Progenitor cell of endocrine pancreas (in vitro differentiated cells): ENCODE measurements at regions not wholly inside any gene's neighbourhood (a gene's known extent, or its start where the extent isn't known, plus 50 kb on each side); places are given as distances from the start of the nearest gene placed in this dataset.

Experiments
- DNase-seq: peaks from one replicate; pipeline ENCODE4 v3.0.0; 2021; ENCODE audit warnings: low spot score; ENCODE audit not compliant: unreplicated experiment
- H3K27ac Mint-ChIP-seq: 2 replicates; pipeline ENCODE4 v1.8.0; 2021; ENCODE audit warnings: mild to moderate bottlenecking, moderate library complexity, mixed read lengths
- H3K27me3 Mint-ChIP-seq: 2 replicates; pipeline ENCODE4 v1.8.0; 2021; ENCODE audit warnings: mixed read lengths
- H3K36me3 Mint-ChIP-seq: 2 replicates; pipeline ENCODE4 v1.8.0; 2022; ENCODE audit warnings: mixed read lengths; ENCODE audit not compliant: insufficient read depth
- H3K4me1 Mint-ChIP-seq: 2 replicates; pipeline ENCODE4 v1.8.0; 2021; ENCODE audit warnings: low read depth, mixed read lengths
- H3K4me3 Mint-ChIP-seq: 2 replicates; pipeline ENCODE4 v1.8.0; 2021; ENCODE audit warnings: low read depth, mild to moderate bottlenecking, moderate library complexity, mixed read lengths
- H3K9me3 Mint-ChIP-seq: 2 replicates; pipeline ENCODE4 v1.8.0; 2021; ENCODE audit warnings: low read depth, mixed read lengths
- TF ChIP-seq, protein P1 (sequence below): fragments of 200-600 bp; sonication (generic); IDR thresholded peaks from one replicate; pipeline ENCODE4 v1.5.0; 2021; ENCODE audit warnings: antibody characterized with exemption, mild to moderate bottlenecking; ENCODE audit not compliant: unreplicated experiment

DNA sequence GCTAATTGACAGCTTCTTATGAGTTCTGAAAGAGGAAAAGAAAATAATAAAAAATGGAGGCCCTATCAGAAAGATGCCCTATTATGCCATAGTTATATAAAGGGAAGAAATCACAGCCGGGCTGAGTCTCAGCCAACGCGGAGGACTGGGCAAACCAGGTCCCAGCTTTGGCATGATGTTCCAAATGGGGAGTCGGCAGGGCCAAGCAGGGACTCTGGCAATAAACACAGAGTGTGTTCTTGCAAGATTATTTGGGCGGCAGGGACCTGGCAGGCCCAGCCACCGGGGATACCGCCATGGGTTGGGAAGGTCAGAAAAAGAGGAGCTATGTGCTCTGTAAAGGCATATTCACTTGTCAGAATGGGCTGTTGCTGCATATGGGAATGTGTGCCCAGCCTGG is 694.9 kb downstream of the BCL11A start:
- Mint-ChIP-seq H3K36me3 (no peaks in the 10 kb centered on the region), H3K4me1 (no peaks in the 10 kb centered on the region), H3K27me3 (no peaks in the 10 kb centered on the region), H3K9me3 (peaks cover 13% of the 10 kb centered on the region), H3K4me3 (no peak overlapping the region), H3K27ac (no peak overlapping the region)
- TF ChIP-seq, protein P1, sequence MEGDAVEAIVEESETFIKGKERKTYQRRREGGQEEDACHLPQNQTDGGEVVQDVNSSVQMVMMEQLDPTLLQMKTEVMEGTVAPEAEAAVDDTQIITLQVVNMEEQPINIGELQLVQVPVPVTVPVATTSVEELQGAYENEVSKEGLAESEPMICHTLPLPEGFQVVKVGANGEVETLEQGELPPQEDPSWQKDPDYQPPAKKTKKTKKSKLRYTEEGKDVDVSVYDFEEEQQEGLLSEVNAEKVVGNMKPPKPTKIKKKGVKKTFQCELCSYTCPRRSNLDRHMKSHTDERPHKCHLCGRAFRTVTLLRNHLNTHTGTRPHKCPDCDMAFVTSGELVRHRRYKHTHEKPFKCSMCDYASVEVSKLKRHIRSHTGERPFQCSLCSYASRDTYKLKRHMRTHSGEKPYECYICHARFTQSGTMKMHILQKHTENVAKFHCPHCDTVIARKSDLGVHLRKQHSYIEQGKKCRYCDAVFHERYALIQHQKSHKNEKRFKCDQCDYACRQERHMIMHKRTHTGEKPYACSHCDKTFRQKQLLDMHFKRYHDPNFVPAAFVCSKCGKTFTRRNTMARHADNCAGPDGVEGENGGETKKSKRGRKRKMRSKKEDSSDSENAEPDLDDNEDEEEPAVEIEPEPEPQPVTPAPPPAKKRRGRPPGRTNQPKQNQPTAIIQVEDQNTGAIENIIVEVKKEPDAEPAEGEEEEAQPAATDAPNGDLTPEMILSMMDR = no peak
- no peak for DNase-seq

DNA sequence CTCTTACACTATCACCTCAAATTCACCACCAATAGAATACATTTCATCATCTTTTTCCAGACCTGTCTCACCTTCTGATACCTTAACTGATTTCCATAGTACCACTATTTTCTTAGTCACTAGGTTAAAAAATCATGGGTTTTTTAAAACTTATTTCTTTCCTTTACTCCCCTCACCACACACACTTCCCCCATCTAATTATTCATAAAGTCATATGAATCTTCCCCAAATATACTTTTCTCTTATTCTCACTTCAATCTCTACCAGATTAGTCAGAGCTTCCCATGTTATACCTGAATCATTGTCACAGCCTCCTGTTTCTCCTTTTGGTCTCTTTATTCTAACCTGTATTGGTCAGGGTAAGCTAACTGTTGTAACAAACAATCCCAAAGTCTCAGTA is 696.3 kb downstream of the BCL11A start:
- TF ChIP-seq, protein P1 = no peak
- Mint-ChIP-seq H3K36me3 (no peaks in the 10 kb centered on the region), H3K9me3 (peaks cover 7% of the 10 kb centered on the region), H3K27me3 (no peaks in the 10 kb centered on the region), H3K27ac (no peak overlapping the region), H3K4me1 (no peaks in the 10 kb centered on the region), H3K4me3 (no peak overlapping the region)
- DNase-seq = no peak

DNA sequence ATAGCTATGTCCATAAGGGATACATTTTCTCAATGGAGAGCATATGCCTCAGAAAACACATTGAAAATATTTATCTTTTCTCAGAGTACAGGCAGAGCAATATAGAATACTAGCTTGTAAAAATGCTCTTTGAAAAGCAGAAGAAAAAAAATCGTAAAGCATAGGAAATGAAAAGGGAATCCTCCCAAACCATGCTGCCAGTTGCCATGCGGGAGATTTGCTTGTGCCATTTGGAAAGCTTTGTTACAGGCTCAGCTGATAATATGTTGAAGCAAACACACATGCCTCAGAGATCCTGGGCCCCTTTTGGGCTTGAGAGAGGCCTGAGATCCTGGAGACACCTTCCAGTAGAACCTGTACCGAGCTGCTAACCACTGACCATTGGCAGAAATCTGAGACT is 697.1 kb downstream of the BCL11A start:
- no peaks in the 10 kb centered on the region for H3K27me3 Mint-ChIP-seq
- H3K36me3 Mint-ChIP-seq = no peaks in the 10 kb centered on the region

DNA sequence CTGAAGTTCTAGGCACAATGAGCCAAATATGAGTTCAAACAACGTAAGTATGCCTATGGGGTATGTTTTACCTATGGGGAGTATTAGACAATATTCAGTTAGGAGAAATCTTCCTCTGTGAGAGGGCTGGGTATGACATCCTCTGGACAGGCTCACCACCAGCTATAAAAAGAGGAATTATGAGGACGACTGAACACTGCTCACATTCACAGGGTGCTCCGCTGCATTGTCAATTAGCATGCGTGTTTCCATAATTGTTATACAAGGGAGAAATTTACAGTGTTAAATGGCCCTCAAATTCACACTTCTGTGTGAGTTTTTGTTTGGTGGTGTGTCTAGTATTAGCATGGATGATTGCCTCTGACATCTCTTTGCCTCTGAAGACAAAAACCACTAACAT is 700.4 kb downstream of the BCL11A start:
- Mint-ChIP-seq H3K36me3 (no peaks in the 10 kb centered on the region), H3K4me3 (no peak overlapping the region), H3K27ac (no peak overlapping the region), H3K9me3 (no peaks in the 10 kb centered on the region), H3K4me1 (no peaks in the 10 kb centered on the region), H3K27me3 (no peaks in the 10 kb centered on the region)
- no peak for DNase-seq
- TF ChIP-seq, protein P1 = no peak

More for the DNA sequence above, 697.1 kb downstream of the BCL11A start:
- Mint-ChIP-seq H3K4me3 (no peak overlapping the region), H3K4me1 (no peaks in the 10 kb centered on the region), H3K27ac (no peak overlapping the region), H3K9me3 (peaks cover 4% of the 10 kb centered on the region)
- TF ChIP-seq, protein P1 = no peak
- no peak for DNase-seq

DNA sequence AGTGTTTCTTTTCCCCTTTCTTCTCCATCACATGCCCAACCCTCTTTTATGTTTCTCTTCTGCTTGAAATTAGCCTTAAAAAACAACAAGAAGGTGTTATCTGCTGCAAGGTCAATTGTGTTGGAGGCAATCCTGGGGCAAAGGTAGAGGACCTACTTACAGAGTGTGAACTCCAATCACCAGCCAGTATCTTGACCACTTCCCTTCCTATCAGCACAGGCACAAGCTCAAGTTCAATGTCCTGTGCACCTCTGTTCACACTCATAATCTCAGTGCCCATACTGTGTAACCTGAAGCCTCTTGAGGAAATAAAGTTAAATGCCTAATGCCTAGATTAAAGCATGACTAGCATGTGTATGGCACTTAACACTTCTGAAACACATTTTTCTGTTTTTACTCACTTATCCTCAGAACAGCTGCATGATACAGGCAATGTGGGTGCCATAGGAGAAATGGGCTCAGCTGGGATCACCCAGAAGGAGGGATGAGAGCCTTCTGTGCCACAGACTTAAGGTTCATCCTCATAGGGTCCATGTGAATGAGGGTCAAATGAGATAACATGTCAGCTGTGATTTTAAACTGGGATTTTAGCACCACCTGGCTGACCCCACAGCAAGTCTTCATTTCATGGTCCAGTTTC is 701.5 kb downstream of the BCL11A start:
- Mint-ChIP-seq H3K27me3 (no peaks in the 10 kb centered on the region), H3K4me1 (no peaks in the 10 kb centered on the region), H3K27ac (no peak overlapping the region), H3K9me3 (no peaks in the 10 kb centered on the region), H3K4me3 (no peak overlapping the region), H3K36me3 (no peaks in the 10 kb centered on the region)
- TF ChIP-seq, protein P1 = no peak
- DNase-seq = no peak
